H9 (cell line): ENCODE measurements at regions not wholly inside any gene's neighbourhood (a gene's known extent, or its start where the extent isn't known, plus 50 kb on each side); places are given as distances from the start of the nearest gene placed in this dataset.

ENCODE experiments used
- DNase-seq: peaks from one replicate; pipeline ENCODE4 v3.0.0-alpha.2; 2017
- H2AFZ ChIP-seq: one replicate; pipeline ENCODE4 v1.6.1; 2013; ENCODE audit warnings: mild to moderate bottlenecking, low read length, control low read depth, moderate library complexity
- H2AK5ac ChIP-seq: 2 replicates; pipeline ENCODE4 v1.6.1; 2013; ENCODE audit warnings: low read length, control low read depth, mixed read lengths; ENCODE audit not compliant: insufficient read length
- H2BK120ac ChIP-seq: one replicate; pipeline ENCODE4 v1.6.1; 2013; ENCODE audit warnings: low read depth, mild to moderate bottlenecking, low read length, control low read depth, inconsistent platforms; ENCODE audit not compliant: poor library complexity, severe bottlenecking
- H2BK12ac ChIP-seq: 2 replicates; pipeline ENCODE4 v1.6.1; 2013; ENCODE audit warnings: low read length, control low read depth, mixed read lengths, low read depth; ENCODE audit not compliant: insufficient read length
- H2BK15ac ChIP-seq: 2 replicates; pipeline ENCODE4 v1.6.1; 2013; ENCODE audit warnings: low read depth, low read length, control low read depth
- H2BK20ac ChIP-seq: one replicate; pipeline ENCODE4 v1.6.1; 2013; ENCODE audit warnings: low read depth, mild to moderate bottlenecking, low read length, control low read depth, inconsistent platforms; ENCODE audit not compliant: poor library complexity, severe bottlenecking
- H2BK5ac ChIP-seq: 2 replicates; pipeline ENCODE4 v1.6.1; 2013; ENCODE audit warnings: low read length, control low read depth, mixed read lengths; ENCODE audit not compliant: insufficient read length
- H3K14ac ChIP-seq: 2 replicates; pipeline ENCODE4 v1.6.1; 2013; ENCODE audit warnings: low read length, control low read depth; ENCODE audit not compliant: insufficient read depth
- H3K18ac ChIP-seq: 2 replicates; pipeline ENCODE4 v1.6.1; 2013; ENCODE audit warnings: low read depth, mild to moderate bottlenecking, mixed read lengths, low read length, control low read depth; ENCODE audit not compliant: insufficient read length
- H3K23ac ChIP-seq: 2 replicates; pipeline ENCODE4 v1.6.1; 2013; ENCODE audit warnings: low read length, control low read depth, mixed read lengths, low read depth; ENCODE audit not compliant: insufficient read length
- H3K23me2 ChIP-seq: 2 replicates; pipeline ENCODE4 v1.6.1; 2013; ENCODE audit warnings: low read depth, mild to moderate bottlenecking, mixed read lengths, low read length, control low read depth; ENCODE audit not compliant: insufficient read length, poor library complexity, severe bottlenecking
- H3K27ac ChIP-seq: 2 replicates; pipeline ENCODE4 v1.5.1; 2013; ENCODE audit warnings: low read length, control low read depth, mixed read lengths, low read depth; ENCODE audit not compliant: insufficient read length
- H3K27me3 ChIP-seq: 2 replicates; pipeline ENCODE4 v1.6.1; 2013; ENCODE audit warnings: low read length, control low read depth, inconsistent platforms; ENCODE audit not compliant: insufficient read depth
- H3K4ac ChIP-seq: 2 replicates; pipeline ENCODE4 v1.6.1; 2013; ENCODE audit warnings: low read depth, mild to moderate bottlenecking, control low read depth, inconsistent platforms, low read length, moderate library complexity
- H3K4me1 ChIP-seq: 2 replicates; pipeline ENCODE4 v1.6.1; 2013; ENCODE audit warnings: low read length, control low read depth, inconsistent platforms; ENCODE audit not compliant: insufficient read depth
- H3K4me2 ChIP-seq: 2 replicates; pipeline ENCODE4 v1.6.1; 2013; ENCODE audit warnings: low read length, control low read depth, mixed read lengths; ENCODE audit not compliant: insufficient read length, insufficient read depth
- H3K56ac ChIP-seq: 2 replicates; pipeline ENCODE4 v1.6.1; 2013; ENCODE audit warnings: low read depth, mild to moderate bottlenecking, mixed read lengths, low read length, control low read depth; ENCODE audit not compliant: insufficient read length
- H3K79me1 ChIP-seq: 2 replicates; pipeline ENCODE4 v1.6.1; 2013; ENCODE audit warnings: low read depth, mild to moderate bottlenecking, moderate library complexity, low read length, control low read depth, inconsistent platforms; ENCODE audit not compliant: insufficient read depth, poor library complexity, severe bottlenecking
- H3K79me2 ChIP-seq: 2 replicates; pipeline ENCODE4 v1.6.1; 2013; ENCODE audit warnings: low read length, control low read depth, inconsistent platforms; ENCODE audit not compliant: insufficient read depth
- H3K9ac ChIP-seq: 2 replicates; pipeline ENCODE4 v1.6.1; 2013; ENCODE audit warnings: low read length, control low read depth, mixed read lengths; ENCODE audit not compliant: insufficient read length; ENCODE audit errors: extremely low read depth
- H3K9me3 ChIP-seq: one replicate; pipeline ENCODE4 v1.6.1; 2013; ENCODE audit warnings: low read depth, low read length, inconsistent platforms; ENCODE audit not compliant: control insufficient read depth
- H3T11ph ChIP-seq: one replicate; pipeline ENCODE4 v1.6.1; 2013; ENCODE audit warnings: mild to moderate bottlenecking, low read length, control low read depth, inconsistent platforms
- H4K20me1 ChIP-seq: one replicate; pipeline ENCODE4 v1.6.1; 2013; ENCODE audit not compliant: control insufficient read depth, insufficient read length, insufficient read depth
- H4K5ac ChIP-seq: 2 replicates; pipeline ENCODE4 v1.6.1; 2013; ENCODE audit warnings: low read depth, mild to moderate bottlenecking, mixed read lengths, low read length, control low read depth; ENCODE audit not compliant: insufficient read length
- H4K8ac ChIP-seq: replicated peaks from 2 replicates; pipeline ENCODE4 v1.6.1; 2013; ENCODE audit warnings: low read length, control low read depth, mixed read lengths, low read depth; ENCODE audit not compliant: insufficient read length
- H4K91ac ChIP-seq: 2 replicates; pipeline ENCODE4 v1.6.1; 2013; ENCODE audit warnings: low read depth, mild to moderate bottlenecking, moderate library complexity, mixed read lengths, low read length, control low read depth; ENCODE audit not compliant: insufficient read length
- H3K27ac Mint-ChIP-seq, 3 experiments: 2 replicates in 2 of 3; 3 replicates in 1 of 3; pipeline ENCODE4 v1.8.0; 2020 to 2021; ENCODE audit warnings: mixed read lengths in 3 of 3, mild to moderate bottlenecking in 1 of 3, moderate library complexity in 1 of 3
- H3K27me3 Mint-ChIP-seq: 2 replicates; pipeline ENCODE4 v1.8.0; 2021; ENCODE audit warnings: low read depth, mild to moderate bottlenecking, moderate library complexity, mixed read lengths
- H3K36me3 Mint-ChIP-seq, 3 experiments: 2 replicates in 2 of 3; 3 replicates in 1 of 3; pipeline ENCODE4 v1.8.0; 2020 to 2021; ENCODE audit warnings: low read depth in 3 of 3, mixed read lengths in 3 of 3; ENCODE audit not compliant: insufficient read depth in 1 of 3
- H3K4me1 Mint-ChIP-seq, 2 experiments: 2 replicates each; pipeline ENCODE4 v1.8.0; 2020; ENCODE audit warnings: mixed read lengths in 2 of 2
- H3K4me3 Mint-ChIP-seq, 2 experiments: 2 replicates in 1 of 2; 3 replicates in 1 of 2; pipeline ENCODE4 v1.8.0; 2020 to 2021; ENCODE audit warnings: mild to moderate bottlenecking in 2 of 2, mixed read lengths in 2 of 2, moderate library complexity in 1 of 2
- H3K9me3 Mint-ChIP-seq, 2 experiments: 2 replicates in 1 of 2; 3 replicates in 1 of 2; pipeline ENCODE4 v1.8.0; 2020; ENCODE audit warnings: mild to moderate bottlenecking in 2 of 2, mixed read lengths in 2 of 2, moderate library complexity in 1 of 2
- WGBS: extraction: QIAGEN DNeasy Blood & Tissue Kit; methylation state at CpG from one replicate; pipeline ENCODE4 v1.1.7; 2013; ENCODE audit warnings: missing lambda C conversion rate, low lambda C conversion rate, mixed read lengths; ENCODE audit not compliant: insufficient read length; ENCODE audit errors: extremely low coverage; 5-methylcytosine and 5-hydroxymethylcytosine counted together
- TF ChIP-seq, protein P1 (sequence below): fragments of 200-600 bp; sonication (generic); conservative IDR thresholded peaks from 3 replicates; pipeline ENCODE4 v1.8.0; 2021; ENCODE audit warnings: antibody characterized with exemption, mild to moderate bottlenecking

DNA sequence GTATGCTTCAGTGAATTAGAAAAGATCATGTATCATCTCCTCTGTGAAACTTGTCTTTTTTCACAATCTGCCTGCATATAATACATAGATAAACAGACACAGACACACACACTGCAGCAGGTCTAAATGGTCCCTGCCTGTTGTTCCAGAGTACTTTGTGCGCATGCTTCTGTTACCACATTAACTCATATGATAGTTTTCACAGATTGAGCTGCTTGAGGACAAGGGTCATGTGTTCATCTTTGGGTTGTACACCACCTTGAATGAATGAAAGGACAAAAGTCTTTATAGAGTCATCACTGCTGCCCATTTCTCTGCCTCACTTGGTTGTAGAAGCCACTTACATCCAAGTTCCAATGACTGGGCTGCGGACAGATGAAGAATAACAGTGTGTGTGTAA is 72.7 kb upstream of the GLS start:
- Histone ChIP-seq H3K79me2 (no peaks in the 10 kb centered on the region), H2BK15ac (no peak overlapping the region), H4K5ac (no peak overlapping the region), H4K91ac (no peak overlapping the region), H3K9me3 (no peaks in the 10 kb centered on the region), H2AK5ac (no peak overlapping the region), H2BK120ac (no peak overlapping the region), H2BK5ac (no peak overlapping the region), H2BK12ac (no peak overlapping the region), H3K27ac (no peak overlapping the region), H3T11ph (no peak overlapping the region), H3K79me1 (no peaks in the 10 kb centered on the region), H3K4me2 (no peak overlapping the region), H3K4me1 (no peaks in the 10 kb centered on the region), H3K23me2 (no peaks in the 10 kb centered on the region), H3K14ac (no peak overlapping the region), H3K23ac (no peak overlapping the region), H3K4ac (no peak overlapping the region), H3K9ac (no peak overlapping the region), H3K18ac (no peak overlapping the region), H2BK20ac (no peak overlapping the region), H4K20me1 (no peaks in the 10 kb centered on the region), H2AFZ (no peak overlapping the region), H3K27me3 (no peaks in the 10 kb centered on the region), H3K56ac (no peak overlapping the region), H4K8ac (no peak overlapping the region)
- no peak for DNase-seq
- TF ChIP-seq, protein P1, sequence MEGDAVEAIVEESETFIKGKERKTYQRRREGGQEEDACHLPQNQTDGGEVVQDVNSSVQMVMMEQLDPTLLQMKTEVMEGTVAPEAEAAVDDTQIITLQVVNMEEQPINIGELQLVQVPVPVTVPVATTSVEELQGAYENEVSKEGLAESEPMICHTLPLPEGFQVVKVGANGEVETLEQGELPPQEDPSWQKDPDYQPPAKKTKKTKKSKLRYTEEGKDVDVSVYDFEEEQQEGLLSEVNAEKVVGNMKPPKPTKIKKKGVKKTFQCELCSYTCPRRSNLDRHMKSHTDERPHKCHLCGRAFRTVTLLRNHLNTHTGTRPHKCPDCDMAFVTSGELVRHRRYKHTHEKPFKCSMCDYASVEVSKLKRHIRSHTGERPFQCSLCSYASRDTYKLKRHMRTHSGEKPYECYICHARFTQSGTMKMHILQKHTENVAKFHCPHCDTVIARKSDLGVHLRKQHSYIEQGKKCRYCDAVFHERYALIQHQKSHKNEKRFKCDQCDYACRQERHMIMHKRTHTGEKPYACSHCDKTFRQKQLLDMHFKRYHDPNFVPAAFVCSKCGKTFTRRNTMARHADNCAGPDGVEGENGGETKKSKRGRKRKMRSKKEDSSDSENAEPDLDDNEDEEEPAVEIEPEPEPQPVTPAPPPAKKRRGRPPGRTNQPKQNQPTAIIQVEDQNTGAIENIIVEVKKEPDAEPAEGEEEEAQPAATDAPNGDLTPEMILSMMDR, result no peak
- Mint-ChIP-seq H3K36me3 (no peaks in the 10 kb centered on the region), H3K4me1 (peaks cover 2 to 6% of the 10 kb centered on the region in 2 experiments; a peak in 2 of 4 replicates), H3K4me3 (no peak overlapping the region), H3K27ac (no peak overlapping the region), H3K27me3 (no peaks in the 10 kb centered on the region), H3K9me3 (no peaks in the 10 kb centered on the region)
- no CpG with 5 or more reads among the region's 2 CpGs for WGBS
